ENCODE measurements at regions not wholly inside any gene's neighbourhood (a gene's known extent, or its start where the extent isn't known, plus 50 kb on each side); places are given as distances from the start of the nearest gene placed in this dataset.
A peak's percentile ranks its signal among the peaks of the same experiment; 100 is the strongest.
"Not testable (repeated sequence)": the region's sequence is repeated elsewhere in the genome, so short reads cannot be mapped to it uniquely, and the experiment has no call there.

GRCh38 chr16:11416228-11417001, 71.2 kb downstream of the RMI2 start:
- DNase-seq: no peak

GRCh38 chr16:11417487-11417886, 72.2 kb downstream of the RMI2 start:
- no peak for DNase-seq

- no peak for DNase-seq
Measured at GRCh38 chr16:11418506-11418905, 73.2 kb downstream of the RMI2 start.

- not testable (repeated sequence) for DNase-seq
Measured at GRCh38 chr16:11420067-11420466, 74.8 kb downstream of the RMI2 start.

- no peak for DNase-seq
Measured at GRCh38 chr16:11420895-11421294, 75.6 kb downstream of the RMI2 start.

GRCh38 chr16:11422381-11423314, 77.4 kb downstream of the RMI2 start:
- DNase-seq: no peak

- no peak for DNase-seq
Measured at GRCh38 chr16:11423315-11424117, 78.3 kb downstream of the RMI2 start.

- no peak for DNase-seq
Measured at GRCh38 chr16:11424118-11424460, 78.8 kb downstream of the RMI2 start.

GRCh38 chr16:11425140-11425539, 79.9 kb downstream of the RMI2 start:
- DNase-seq: no peak

- DNase-seq: no peak
Measured at GRCh38 chr16:11428623-11428953, 83.3 kb downstream of the RMI2 start.

GRCh38 chr16:11429123-11429522, 83.9 kb downstream of the RMI2 start:
- no peak for DNase-seq

- DNase-seq: no peak
Measured at GRCh38 chr16:11429823-11430222, 84.6 kb downstream of the RMI2 start.

- DNase-seq: no peak
Measured at GRCh38 chr16:11430601-11431317, 85.5 kb downstream of the RMI2 start.

- DNase-seq: no peak
Measured at GRCh38 chr16:11431915-11432465, 86.7 kb downstream of the RMI2 start.

- peak; percentile 84 for DNase-seq
Measured at GRCh38 chr16:11432856-11433395, 87.7 kb downstream of the RMI2 start.

GRCh38 chr16:11435576-11435975, 90.3 kb downstream of the RMI2 start:
- DNase-seq: no peak

- no peak for DNase-seq
Measured at GRCh38 chr16:11437069-11437468, 91.8 kb downstream of the RMI2 start.

GRCh38 chr16:11439790-11440656, 94.8 kb downstream of the RMI2 start:
- DNase-seq: no peak

- DNase-seq: no peak
Measured at GRCh38 chr16:11440657-11441012, 95.4 kb downstream of the RMI2 start.

GRCh38 chr16:11445486-11445885, 100.2 kb downstream of the RMI2 start:
- no peak for DNase-seq

GRCh38 chr16:11446566-11447119, 101.4 kb downstream of the RMI2 start:
- no peak for DNase-seq

All from NCI-H1694 treated with DMSO at 0.1 percent for 48 hours (cell line).